Rectal smooth muscle tissue (tissue), 1 donor: ENCODE measurements at regions not wholly inside any gene's neighbourhood (a gene's known extent, or its start where the extent isn't known, plus 50 kb on each side); places are given as distances from the start of the nearest gene placed in this dataset.
"Not testable (repeated sequence)": the region's sequence is repeated elsewhere in the genome, so short reads cannot be mapped to it uniquely, and the experiment has no call there.

Source experiments
- H3K27ac ChIP-seq: one replicate; pipeline ENCODE4 v1.7.0; 2013; ENCODE audit warnings: low read depth, low read length, inconsistent platforms
- H3K27me3 ChIP-seq: one replicate; pipeline ENCODE4 v1.7.0; 2013; ENCODE audit warnings: low read length; ENCODE audit not compliant: control insufficient read depth, insufficient read depth
- H3K36me3 ChIP-seq: one replicate; pipeline ENCODE4 v1.7.0; 2013; ENCODE audit warnings: low read length; ENCODE audit not compliant: control insufficient read depth, insufficient read depth
- H3K4me1 ChIP-seq: one replicate; pipeline ENCODE4 v1.7.0; 2013; ENCODE audit warnings: low read length; ENCODE audit not compliant: control insufficient read depth, insufficient read depth
- H3K4me3 ChIP-seq: one replicate; pipeline ENCODE4 v1.7.0; 2013; ENCODE audit warnings: low read length
- H3K9ac ChIP-seq: one replicate; pipeline ENCODE4 v1.7.0; 2013; ENCODE audit warnings: low read length

GRCh38 chr2:56582570-56582969 is 398.8 kb downstream of the CCDC85A start:
- Histone ChIP-seq H3K4me1 (no peaks in the 10 kb centered on the region), H3K27me3 (no peaks in the 10 kb centered on the region), H3K4me3 (no peak overlapping the region), H3K27ac (no peak overlapping the region), H3K36me3 (no peaks in the 10 kb centered on the region), H3K9ac (no peak overlapping the region)

- Histone ChIP-seq H3K4me1 (no peaks in the 10 kb centered on the region), H3K27ac (no peak overlapping the region), H3K36me3 (no peaks in the 10 kb centered on the region), H3K9ac (no peak overlapping the region), H3K27me3 (no peaks in the 10 kb centered on the region), H3K4me3 (no peak overlapping the region)
Measured at GRCh38 chr2:56583796-56584315, 400.1 kb downstream of the CCDC85A start.

- H3K4me1 ChIP-seq = no peaks in the 10 kb centered on the region
- H3K9ac ChIP-seq = no peak overlapping the region
- no peak overlapping the region for H3K4me3 ChIP-seq
- no peak overlapping the region for H3K27ac ChIP-seq
- no peaks in the 10 kb centered on the region for H3K27me3 ChIP-seq
- no peaks in the 10 kb centered on the region for H3K36me3 ChIP-seq
Measured at GRCh38 chr2:56587456-56587855, 403.7 kb downstream of the CCDC85A start.

- no peaks in the 10 kb centered on the region for H3K27me3 ChIP-seq
- H3K27ac ChIP-seq = no peak overlapping the region
- H3K9ac ChIP-seq = no peak overlapping the region
- H3K36me3 ChIP-seq = no peaks in the 10 kb centered on the region
- H3K4me3 ChIP-seq = no peak overlapping the region
- H3K4me1 ChIP-seq = no peaks in the 10 kb centered on the region
Measured at GRCh38 chr2:56589194-56589593, 405.4 kb downstream of the CCDC85A start.

- Histone ChIP-seq H3K27me3 (no peaks in the 10 kb centered on the region), H3K27ac (no peak overlapping the region)
Measured at GRCh38 chr2:56589835-56590234, 406.0 kb downstream of the CCDC85A start.

GRCh38 chr2:56590611-56591010 is 406.8 kb downstream of the CCDC85A start:
- Histone ChIP-seq H3K36me3 (no peaks in the 10 kb centered on the region), H3K4me1 (no peaks in the 10 kb centered on the region), H3K27me3 (no peaks in the 10 kb centered on the region), H3K4me3 (no peak overlapping the region), H3K27ac (no peak overlapping the region), H3K9ac (no peak overlapping the region)

More at GRCh38 chr2:56589835-56590234, 406.0 kb downstream of the CCDC85A start:
- Histone ChIP-seq H3K4me1 (no peaks in the 10 kb centered on the region), H3K4me3 (no peak overlapping the region), H3K36me3 (no peaks in the 10 kb centered on the region), H3K9ac (no peak overlapping the region)

- H3K27ac ChIP-seq, H3K4me1 ChIP-seq, H3K27me3 ChIP-seq, H3K4me3 ChIP-seq, H3K9ac ChIP-seq, H3K36me3 ChIP-seq: not testable (repeated sequence)
Measured at GRCh38 chr2:56606086-56606485, 422.3 kb downstream of the CCDC85A start.

GRCh38 chr2:56613254-56613653 is 429.5 kb downstream of the CCDC85A start:
- Histone ChIP-seq H3K9ac (no peak overlapping the region), H3K27ac (no peak overlapping the region), H3K27me3 (no peaks in the 10 kb centered on the region), H3K4me1 (no peaks in the 10 kb centered on the region), H3K36me3 (no peaks in the 10 kb centered on the region), H3K4me3 (no peak overlapping the region)

- no peak overlapping the region for H3K27ac ChIP-seq
- H3K4me1 ChIP-seq = no peaks in the 10 kb centered on the region
- H3K27me3 ChIP-seq = no peaks in the 10 kb centered on the region
- no peaks in the 10 kb centered on the region for H3K36me3 ChIP-seq
- H3K9ac ChIP-seq = no peak overlapping the region
- H3K4me3 ChIP-seq = no peak overlapping the region
Measured at GRCh38 chr2:56613920-56614319, 430.1 kb downstream of the CCDC85A start.

GRCh38 chr2:56615760-56616159 is 432.0 kb downstream of the CCDC85A start:
- Histone ChIP-seq H3K9ac (no peak overlapping the region), H3K36me3 (no peaks in the 10 kb centered on the region), H3K4me1 (no peaks in the 10 kb centered on the region), H3K27ac (no peak overlapping the region), H3K4me3 (no peak overlapping the region), H3K27me3 (no peaks in the 10 kb centered on the region)

GRCh38 chr2:56624181-56624580 is 440.4 kb downstream of the CCDC85A start:
- Histone ChIP-seq H3K27ac (no peak overlapping the region), H3K4me1 (no peaks in the 10 kb centered on the region), H3K27me3 (no peaks in the 10 kb centered on the region)

GRCh38 chr2:56626927-56627326 is 443.1 kb downstream of the CCDC85A start:
- Histone ChIP-seq H3K36me3 (no peaks in the 10 kb centered on the region), H3K27me3 (no peaks in the 10 kb centered on the region), H3K9ac (no peak overlapping the region), H3K4me1 (no peaks in the 10 kb centered on the region), H3K4me3 (no peak overlapping the region), H3K27ac (no peak overlapping the region)

More at GRCh38 chr2:56624181-56624580, 440.4 kb downstream of the CCDC85A start:
- no peaks in the 10 kb centered on the region for H3K36me3 ChIP-seq
- H3K9ac ChIP-seq = no peak overlapping the region
- no peak overlapping the region for H3K4me3 ChIP-seq

- Histone ChIP-seq H3K27me3 (no peaks in the 10 kb centered on the region), H3K36me3 (no peaks in the 10 kb centered on the region), H3K9ac (no peak overlapping the region), H3K4me1 (no peaks in the 10 kb centered on the region), H3K27ac (no peak overlapping the region), H3K4me3 (no peak overlapping the region)
Measured at GRCh38 chr2:56630286-56630685, 446.5 kb downstream of the CCDC85A start.
